Smooth muscle cell (in vitro differentiated cells): ENCODE measurements at regions not wholly inside any gene's neighbourhood (a gene's known extent, or its start where the extent isn't known, plus 50 kb on each side); places are given as distances from the start of the nearest gene placed in this dataset.

Experiments used
- DNase-seq: peaks from one replicate; lab custom pipeline; 2025; ENCODE audit not compliant: unreplicated experiment; lab: John Stamatoyannopoulos, UW
- H2AFZ ChIP-seq: fragments of 200-600 bp; sonication (generic); 2 replicates; pipeline ENCODE4 v1.6.0; 2016; ENCODE audit warnings: antibody characterized with exemption, low read depth, mild to moderate bottlenecking
- H3F3A ChIP-seq: fragments of 200-600 bp; sonication (generic); 2 replicates; pipeline ENCODE4 v1.6.0; 2017; ENCODE audit warnings: antibody characterized with exemption, low read depth
- H3K27ac ChIP-seq: fragments of 200-600 bp; sonication (generic); 2 replicates; pipeline ENCODE4 v1.5.1; 2016; ENCODE audit warnings: low read depth, mild to moderate bottlenecking
- H3K27me3 ChIP-seq: fragments of 200-600 bp; sonication (generic); 2 replicates; pipeline ENCODE4 v1.6.1; 2016; ENCODE audit warnings: low read depth, mild to moderate bottlenecking
- H3K36me3 ChIP-seq: fragments of 200-600 bp; sonication (generic); 2 replicates; pipeline ENCODE4 v1.5.1; 2016; ENCODE audit warnings: low read depth
- H3K4me1 ChIP-seq: fragments of 200-600 bp; sonication (generic); 2 replicates; pipeline ENCODE4 v1.5.1; 2016; ENCODE audit warnings: low read depth
- H3K4me2 ChIP-seq: fragments of 200-600 bp; sonication (generic); 2 replicates; pipeline ENCODE4 v1.6.0; 2016; ENCODE audit warnings: mild to moderate bottlenecking
- H3K4me3 ChIP-seq: fragments of 200-600 bp; sonication (generic); 2 replicates; pipeline ENCODE4 v1.5.1; 2016; ENCODE audit warnings: mild to moderate bottlenecking
- H3K79me2 ChIP-seq: fragments of 200-600 bp; sonication (generic); 2 replicates; pipeline ENCODE4 v1.6.0; 2016; ENCODE audit warnings: low read depth, mild to moderate bottlenecking
- H3K9ac ChIP-seq: fragments of 200-600 bp; sonication (generic); 2 replicates; pipeline ENCODE4 v1.6.0; 2016; ENCODE audit warnings: low read depth
- H3K9me3 ChIP-seq: fragments of 200-600 bp; sonication (generic); replicated peaks from 2 replicates; pipeline ENCODE4 v1.5.1; 2016; ENCODE audit warnings: low read depth
- H4K20me1 ChIP-seq: fragments of 200-600 bp; sonication (generic); 2 replicates; pipeline ENCODE4 v1.6.0; 2016; ENCODE audit warnings: low read depth
- WGBS: methylation state at CpG from one replicate; pipeline ENCODE4 v1.1.7; 2016; ENCODE audit warnings: low lambda C conversion rate; 5-methylcytosine and 5-hydroxymethylcytosine counted together
- TF ChIP-seq, protein P1 (sequence below): fragments of 200-600 bp; sonication (generic); IDR thresholded peaks from 2 replicates; pipeline ENCODE4 v1.5.1; 2017; ENCODE audit warnings: borderline replicate concordance, mild to moderate bottlenecking, antibody characterized with exemption; ENCODE audit not compliant: insufficient read depth, poor library complexity, severe bottlenecking

DNA sequence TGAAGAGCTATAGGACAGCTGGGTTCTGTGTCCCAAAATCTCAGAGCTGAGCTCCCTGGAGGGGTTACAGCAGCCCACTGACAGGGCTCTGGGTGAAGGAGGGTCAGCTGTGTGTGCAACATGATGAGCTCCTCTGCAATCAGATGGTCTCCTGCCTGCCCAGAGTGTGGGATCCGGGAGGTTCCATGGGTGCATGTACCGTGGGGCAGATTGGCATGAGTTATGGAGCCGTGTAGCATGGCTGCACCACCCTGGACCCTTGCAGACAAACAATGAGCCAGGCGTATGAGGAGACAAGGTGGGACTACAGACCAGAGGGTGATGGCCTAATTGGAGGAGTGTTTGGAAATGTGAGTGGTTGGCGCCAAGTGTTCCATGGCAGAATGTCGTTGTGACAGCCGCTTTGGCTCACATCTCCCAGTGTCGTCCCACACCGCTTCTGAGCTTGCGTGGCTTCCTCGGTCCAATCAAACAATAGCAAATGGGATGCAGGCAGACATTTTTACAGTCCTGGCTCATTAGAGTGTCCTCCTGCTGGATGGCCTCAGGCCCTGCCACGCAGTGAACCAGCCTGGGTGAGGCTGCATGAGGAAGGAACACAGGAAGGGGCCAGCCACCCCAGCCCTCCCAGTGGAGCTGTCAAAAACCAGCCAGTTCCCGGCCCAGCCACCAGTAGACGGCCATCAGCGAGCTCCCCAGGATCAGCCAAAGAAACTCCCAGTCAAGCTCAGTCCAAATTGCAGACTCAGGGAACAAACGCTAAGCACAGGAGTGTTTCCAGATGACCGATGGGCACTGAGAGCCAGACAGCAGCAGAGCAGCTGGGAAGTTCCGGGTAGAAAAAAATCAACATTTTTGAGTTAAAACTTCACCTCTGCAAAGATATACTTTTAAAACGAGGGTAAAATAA, 1066.9 kb downstream of the BRD1 start:
- no peaks in the 10 kb centered on the region for H3K4me1 ChIP-seq
- no peaks in the 10 kb centered on the region for H3F3A ChIP-seq
- no peaks in the 10 kb centered on the region for H3K9me3 ChIP-seq
- no peak overlapping the region for H3K27ac ChIP-seq
- no peaks in the 10 kb centered on the region for H3K36me3 ChIP-seq
- H2AFZ ChIP-seq: no peak overlapping the region
- no peaks in the 10 kb centered on the region for H4K20me1 ChIP-seq
- no peak overlapping the region for H3K4me2 ChIP-seq
- no peak overlapping the region for H3K4me3 ChIP-seq
- 83% methylated on average over 19 of the region's 19 CpGs for WGBS
- H3K9ac ChIP-seq: no peak overlapping the region
- no peak for DNase-seq
- no peaks in the 10 kb centered on the region for H3K79me2 ChIP-seq
- H3K27me3 ChIP-seq: no peaks in the 10 kb centered on the region
- TF ChIP-seq, protein P1, sequence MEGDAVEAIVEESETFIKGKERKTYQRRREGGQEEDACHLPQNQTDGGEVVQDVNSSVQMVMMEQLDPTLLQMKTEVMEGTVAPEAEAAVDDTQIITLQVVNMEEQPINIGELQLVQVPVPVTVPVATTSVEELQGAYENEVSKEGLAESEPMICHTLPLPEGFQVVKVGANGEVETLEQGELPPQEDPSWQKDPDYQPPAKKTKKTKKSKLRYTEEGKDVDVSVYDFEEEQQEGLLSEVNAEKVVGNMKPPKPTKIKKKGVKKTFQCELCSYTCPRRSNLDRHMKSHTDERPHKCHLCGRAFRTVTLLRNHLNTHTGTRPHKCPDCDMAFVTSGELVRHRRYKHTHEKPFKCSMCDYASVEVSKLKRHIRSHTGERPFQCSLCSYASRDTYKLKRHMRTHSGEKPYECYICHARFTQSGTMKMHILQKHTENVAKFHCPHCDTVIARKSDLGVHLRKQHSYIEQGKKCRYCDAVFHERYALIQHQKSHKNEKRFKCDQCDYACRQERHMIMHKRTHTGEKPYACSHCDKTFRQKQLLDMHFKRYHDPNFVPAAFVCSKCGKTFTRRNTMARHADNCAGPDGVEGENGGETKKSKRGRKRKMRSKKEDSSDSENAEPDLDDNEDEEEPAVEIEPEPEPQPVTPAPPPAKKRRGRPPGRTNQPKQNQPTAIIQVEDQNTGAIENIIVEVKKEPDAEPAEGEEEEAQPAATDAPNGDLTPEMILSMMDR: no peak

DNA sequence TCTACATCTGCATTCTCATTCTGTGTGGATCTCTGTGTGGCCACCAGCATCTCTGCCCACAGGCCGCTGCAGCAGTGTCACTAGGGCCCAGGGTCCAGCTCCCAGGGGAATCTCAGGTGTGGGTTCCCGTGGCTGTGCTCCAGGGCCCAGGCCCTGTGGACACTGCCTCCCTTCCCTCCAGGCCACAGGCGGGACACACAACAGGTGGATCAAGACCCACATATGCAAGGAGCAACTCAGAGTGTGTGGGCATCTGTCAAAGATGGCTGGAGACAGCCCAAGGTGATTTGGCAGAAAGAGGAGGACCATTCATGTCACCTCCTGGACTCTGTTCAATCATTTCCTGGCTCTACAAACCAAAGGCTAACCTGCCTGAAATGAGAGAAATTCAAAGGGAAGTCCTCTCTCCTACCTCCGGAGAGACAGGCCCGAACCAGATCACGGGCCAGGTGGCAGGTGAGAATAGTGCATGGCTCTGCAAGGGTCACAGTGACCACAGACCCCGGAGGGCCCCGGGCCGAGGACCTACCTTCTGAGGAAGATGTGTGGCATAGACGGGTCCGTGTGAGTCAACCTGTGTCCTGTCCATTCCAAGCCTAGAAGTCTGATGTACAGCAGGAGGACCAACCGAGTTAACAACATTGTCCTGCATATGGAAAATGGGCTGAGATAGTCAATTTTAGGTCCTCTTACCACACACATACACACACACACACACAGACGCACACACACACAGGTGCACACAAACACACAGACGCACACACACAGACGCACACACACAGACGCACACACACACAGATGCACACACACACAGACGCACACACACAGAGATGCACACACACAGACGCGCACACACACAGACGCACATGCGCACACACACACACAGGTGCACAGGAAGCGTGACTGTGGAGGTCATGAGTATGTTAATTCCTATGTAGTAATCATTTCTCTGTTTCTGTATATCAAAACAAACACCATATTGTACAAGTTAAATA, 1068.5 kb downstream of the BRD1 start:
- TF ChIP-seq, protein P1: no peak
- H3K4me2 ChIP-seq: no peak overlapping the region
- DNase-seq: no peak
- no peak overlapping the region for H3K27ac ChIP-seq
- H3K79me2 ChIP-seq: no peaks in the 10 kb centered on the region
- H3K4me1 ChIP-seq: no peaks in the 10 kb centered on the region
- H2AFZ ChIP-seq: no peak overlapping the region
- H3K27me3 ChIP-seq: no peaks in the 10 kb centered on the region
- no peak overlapping the region for H3K4me3 ChIP-seq
- H4K20me1 ChIP-seq: no peaks in the 10 kb centered on the region
- H3K9me3 ChIP-seq: no peaks in the 10 kb centered on the region
- no peaks in the 10 kb centered on the region for H3K36me3 ChIP-seq
- H3K9ac ChIP-seq: no peak overlapping the region
- no peaks in the 10 kb centered on the region for H3F3A ChIP-seq
- WGBS: 93% methylated on average over 21 of the region's 22 CpGs

DNA sequence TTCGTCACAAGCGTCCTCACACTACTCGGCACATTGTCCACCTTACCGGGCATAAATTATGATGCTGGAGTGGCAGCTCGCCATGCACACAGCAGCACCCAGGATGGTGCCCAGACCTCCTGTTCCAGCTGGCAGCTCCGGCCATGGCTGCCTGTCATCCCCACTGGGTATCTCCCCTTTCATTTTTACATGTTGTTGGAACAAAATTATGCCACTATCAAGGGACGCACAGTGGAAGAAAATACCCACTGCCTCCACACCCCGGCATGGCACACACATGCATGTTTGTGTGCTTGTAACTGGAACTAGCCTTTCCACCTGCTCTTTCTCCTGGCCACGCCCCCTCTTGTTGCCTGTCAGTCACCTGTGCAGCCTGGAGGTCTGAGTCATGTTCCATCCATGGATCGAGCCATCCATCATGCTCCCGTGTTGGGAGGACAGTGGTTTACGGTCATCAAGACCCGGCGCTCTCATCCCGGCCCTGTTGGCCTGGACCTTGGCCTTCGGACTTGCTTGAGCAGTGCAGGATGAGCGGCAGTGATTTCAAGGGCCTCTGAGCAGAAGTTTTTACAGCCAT, 1069.6 kb downstream of the BRD1 start:
- no peaks in the 10 kb centered on the region for H3K9me3 ChIP-seq

More for the DNA sequence above, 1069.6 kb downstream of the BRD1 start:
- H3K27ac ChIP-seq: no peak overlapping the region
- TF ChIP-seq, protein P1: no peak
- no peak overlapping the region for H3K4me2 ChIP-seq
- H3K79me2 ChIP-seq: no peaks in the 10 kb centered on the region
- H3K27me3 ChIP-seq: no peaks in the 10 kb centered on the region
- no peaks in the 10 kb centered on the region for H3F3A ChIP-seq
- WGBS: 95% methylated on average over 17 of the region's 17 CpGs
- no peaks in the 10 kb centered on the region for H3K36me3 ChIP-seq
- no peak overlapping the region for H2AFZ ChIP-seq
- H3K4me1 ChIP-seq: no peaks in the 10 kb centered on the region
- no peak for DNase-seq
- no peak overlapping the region for H3K4me3 ChIP-seq
- no peaks in the 10 kb centered on the region for H4K20me1 ChIP-seq
- H3K9ac ChIP-seq: no peak overlapping the region
